ENCODE measurements at regions not wholly inside any gene's neighbourhood (a gene's known extent, or its start where the extent isn't known, plus 50 kb on each side); places are given as distances from the start of the nearest gene placed in this dataset.

- DNase-seq, result no peak
Observed at GRCh38 chr5:18829539-18829938, 1158.5 kb downstream of the CDH18 start.

GRCh38 chr5:18850216-18850615, 1137.8 kb downstream of the CDH18 start:
- no peak for DNase-seq

GRCh38 chr5:18872978-18873377, 1115.0 kb downstream of the CDH18 start:
- no peak for DNase-seq

GRCh38 chr5:18876565-18876964, 1111.4 kb downstream of the CDH18 start:
- no peak for DNase-seq

- no peak for DNase-seq
Observed at GRCh38 chr5:18881615-18882014, 1106.4 kb downstream of the CDH18 start.

GRCh38 chr5:18882154-18882553, 1105.8 kb downstream of the CDH18 start:
- DNase-seq, result no peak

GRCh38 chr5:18888821-18889220, 1099.2 kb downstream of the CDH18 start:
- no peak for DNase-seq

- DNase-seq, result no peak
Observed at GRCh38 chr5:18900644-18901043, 1087.4 kb downstream of the CDH18 start.

- no peak for DNase-seq
Observed at GRCh38 chr5:18920966-18921365, 1067.0 kb downstream of the CDH18 start.

- DNase-seq, result no peak
Observed at GRCh38 chr5:18932081-18932480, 1055.9 kb downstream of the CDH18 start.

- no peak for DNase-seq
Observed at GRCh38 chr5:18944771-18945170, 1043.2 kb downstream of the CDH18 start.

- DNase-seq, result no peak
Observed at GRCh38 chr5:18954239-18954638, 1033.8 kb downstream of the CDH18 start.

- DNase-seq, result no peak
Observed at GRCh38 chr5:18959535-18959934, 1028.5 kb downstream of the CDH18 start.

- DNase-seq, result no peak
Observed at GRCh38 chr5:18961234-18961633, 1026.8 kb downstream of the CDH18 start.

- DNase-seq, result no peak
Observed at GRCh38 chr5:18965893-18966292, 1022.1 kb downstream of the CDH18 start.

GRCh38 chr5:18967637-18968036, 1020.4 kb downstream of the CDH18 start:
- no peak for DNase-seq

GRCh38 chr5:18968966-18969365, 1019.0 kb downstream of the CDH18 start:
- no peak for DNase-seq

- DNase-seq, result no peak
Observed at GRCh38 chr5:18970000-18970399, 1018.0 kb downstream of the CDH18 start.

- no peak for DNase-seq
Observed at GRCh38 chr5:18972177-18972576, 1015.8 kb downstream of the CDH18 start.

GRCh38 chr5:18975624-18976023, 1012.4 kb downstream of the CDH18 start:
- DNase-seq, result no peak

GRCh38 chr5:18977880-18978279, 1010.1 kb downstream of the CDH18 start:
- DNase-seq, result no peak

- DNase-seq, result peak; percentile 70
Observed at GRCh38 chr5:18984559-18985080, 1003.4 kb downstream of the CDH18 start.

GRCh38 chr5:18985171-18985758, 1002.7 kb downstream of the CDH18 start:
- no peak for DNase-seq

GRCh38 chr5:18987101-18987500, 1000.9 kb downstream of the CDH18 start:
- DNase-seq, result no peak

GRCh38 chr5:18990852-18991251, 997.1 kb downstream of the CDH18 start:
- DNase-seq, result no peak
